GM19468 (cell line): ENCODE measurements at regions not wholly inside any gene's neighbourhood (a gene's known extent, or its start where the extent isn't known, plus 50 kb on each side); places are given as distances from the start of the nearest gene placed in this dataset.

Experiments used
- ATAC-seq: cut with Tn5 transposase; IDR thresholded peaks from one replicate; pipeline ENCODE4 v1.9.1; 2021; ENCODE audit warnings: mild to moderate bottlenecking, moderate library complexity, moderate number of reproducible peaks; ENCODE audit not compliant: unreplicated experiment; ENCODE audit errors: extremely low read depth

DNA sequence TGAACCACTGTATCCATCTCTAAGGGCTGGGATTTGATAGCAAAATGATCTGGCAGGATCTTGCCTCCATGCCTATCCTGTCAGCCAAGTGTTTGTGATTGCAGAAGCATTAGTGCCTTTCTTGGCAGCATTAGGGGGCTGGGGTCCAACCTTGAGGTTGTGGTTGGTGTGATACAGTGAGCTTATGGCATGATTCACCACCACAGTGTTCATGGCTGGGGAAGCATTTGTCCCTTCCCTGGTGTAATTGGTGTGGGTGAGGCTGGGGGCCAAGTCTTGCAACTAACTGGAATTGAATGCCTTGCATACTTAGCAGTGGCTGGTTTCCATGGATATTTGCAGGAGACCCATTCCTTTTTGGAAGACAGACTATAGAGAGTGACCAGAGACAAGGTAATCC, 271.0 kb upstream of the TBL1XR1 start:
- no peak for ATAC-seq

DNA sequence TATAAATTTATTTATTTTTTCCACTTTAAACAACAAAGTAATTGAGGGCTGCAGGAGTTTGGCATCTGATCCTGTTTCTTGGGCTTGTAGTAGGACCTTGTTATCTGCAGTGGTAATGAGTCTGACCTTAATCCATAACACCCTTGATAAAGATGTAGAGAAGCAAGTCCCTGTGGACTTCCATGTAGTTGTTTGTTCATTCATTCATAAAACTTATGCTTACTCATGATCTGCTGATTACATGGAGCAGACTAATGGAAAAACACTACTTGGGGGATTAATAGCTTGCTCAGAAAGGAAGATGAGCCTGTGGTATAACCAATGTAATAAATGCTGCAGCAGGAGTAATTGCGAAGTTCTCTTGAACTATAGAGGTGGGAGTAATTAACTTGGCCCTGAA, 271.5 kb upstream of the TBL1XR1 start:
- no peak for ATAC-seq

DNA sequence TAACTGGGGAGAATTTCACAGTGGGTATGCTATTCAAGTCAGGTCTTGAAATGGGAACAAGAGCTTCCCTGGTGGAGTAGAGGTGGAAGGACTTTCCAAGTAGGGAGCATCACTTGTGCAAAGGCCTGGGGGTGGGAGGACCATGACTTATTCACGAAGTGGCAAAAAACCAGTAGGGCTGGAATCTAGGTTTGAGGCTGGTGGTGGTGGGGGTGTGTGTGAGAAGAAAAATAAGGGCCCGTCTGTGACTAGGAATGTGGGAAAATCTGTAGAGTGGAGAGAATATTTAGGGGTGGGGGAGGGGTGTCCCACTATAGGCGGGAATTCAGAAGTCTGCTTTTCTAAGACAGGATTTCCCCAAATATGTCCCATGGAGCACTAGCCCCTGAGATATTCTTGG, 271.9 kb upstream of the TBL1XR1 start:
- no peak for ATAC-seq

DNA sequence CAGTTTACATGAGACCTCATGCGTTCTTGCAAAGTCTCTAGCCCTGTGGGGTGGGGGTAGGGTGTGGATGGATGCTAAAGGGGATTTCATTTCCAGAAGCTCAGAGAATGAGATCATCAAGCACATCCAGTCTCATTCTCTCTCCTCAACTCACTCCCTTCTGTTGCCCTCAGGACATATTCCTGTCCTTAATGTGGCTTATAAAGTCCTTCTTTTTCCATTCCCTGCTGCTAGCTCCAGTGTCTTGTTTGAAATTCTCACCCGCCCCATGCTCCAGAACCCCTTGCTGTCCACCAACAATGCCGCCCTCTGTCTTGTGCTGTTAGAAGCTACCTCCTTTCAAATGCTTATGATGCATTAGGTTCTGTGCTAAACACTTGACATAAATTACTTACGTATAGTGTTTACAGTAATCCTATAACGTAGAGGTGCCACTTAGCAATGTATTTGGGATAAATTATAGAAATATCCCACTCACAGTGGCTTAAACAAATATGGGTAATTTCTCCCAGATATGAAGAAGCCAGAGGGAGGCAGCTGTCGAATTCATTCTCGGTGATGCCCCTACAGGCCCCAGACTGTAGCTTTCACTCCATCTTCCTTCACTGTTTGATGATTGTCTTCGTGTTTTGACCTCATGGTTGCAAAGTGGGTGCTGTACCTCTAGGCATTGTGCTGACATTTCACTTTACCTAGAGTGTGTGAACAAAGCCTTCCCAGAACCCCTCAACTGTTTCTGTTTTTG, 273.1 kb upstream of the TBL1XR1 start:
- ATAC-seq = no peak

DNA sequence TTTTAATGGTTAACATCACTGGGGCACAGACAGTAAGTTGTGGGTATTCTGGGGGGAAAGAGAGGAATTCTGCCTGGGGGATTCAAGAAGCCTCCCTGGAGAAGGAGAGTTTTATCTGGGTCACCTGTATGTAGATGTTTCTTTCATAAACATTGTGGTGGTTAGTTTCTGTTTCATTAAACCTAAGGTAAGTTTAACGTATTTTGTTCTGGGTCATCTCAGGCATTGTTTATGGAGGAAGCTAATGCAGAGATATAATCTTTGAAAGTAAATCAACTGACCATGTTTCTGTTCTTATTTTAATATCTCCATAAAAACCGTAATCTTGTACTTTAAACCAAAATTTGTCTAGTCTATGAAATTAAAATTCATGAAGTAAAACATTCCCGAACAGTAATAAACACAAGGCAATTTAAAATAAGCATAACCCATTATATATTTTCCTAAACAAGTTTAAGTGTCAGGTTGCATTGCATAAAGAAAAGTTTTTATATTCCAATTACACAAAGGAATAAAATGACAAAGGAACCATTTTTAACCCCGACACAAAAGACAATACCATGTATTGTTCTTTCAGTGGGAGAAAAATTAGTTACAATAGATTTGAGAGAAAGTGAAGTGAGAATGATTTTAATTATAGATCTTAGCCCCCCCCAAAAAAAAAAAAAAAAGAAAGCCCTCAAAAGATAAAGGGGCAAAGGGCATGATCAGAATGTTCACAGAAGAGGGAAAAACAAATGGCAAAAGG, 274.6 kb upstream of the TBL1XR1 start:
- no peak for ATAC-seq

DNA sequence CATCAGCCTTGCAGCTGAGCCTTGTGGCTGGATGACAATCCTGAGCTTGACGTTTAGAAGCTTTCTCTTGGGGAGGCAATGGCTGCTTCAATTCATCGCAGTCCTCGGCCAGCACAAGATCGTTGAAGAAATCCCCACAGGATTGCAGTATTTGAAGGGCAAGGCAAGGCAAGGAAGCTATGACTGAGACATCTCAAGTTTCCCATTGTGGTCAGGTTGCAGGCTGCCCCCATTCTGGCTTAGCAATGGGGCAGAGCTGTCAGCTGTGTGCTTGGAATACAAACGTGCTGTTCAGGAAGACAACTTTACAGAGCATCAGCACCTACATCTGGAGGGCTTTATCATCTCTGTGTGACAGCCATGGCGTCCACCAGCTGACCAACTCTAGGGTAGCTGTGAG, 275.9 kb upstream of the TBL1XR1 start:
- no peak for ATAC-seq

DNA sequence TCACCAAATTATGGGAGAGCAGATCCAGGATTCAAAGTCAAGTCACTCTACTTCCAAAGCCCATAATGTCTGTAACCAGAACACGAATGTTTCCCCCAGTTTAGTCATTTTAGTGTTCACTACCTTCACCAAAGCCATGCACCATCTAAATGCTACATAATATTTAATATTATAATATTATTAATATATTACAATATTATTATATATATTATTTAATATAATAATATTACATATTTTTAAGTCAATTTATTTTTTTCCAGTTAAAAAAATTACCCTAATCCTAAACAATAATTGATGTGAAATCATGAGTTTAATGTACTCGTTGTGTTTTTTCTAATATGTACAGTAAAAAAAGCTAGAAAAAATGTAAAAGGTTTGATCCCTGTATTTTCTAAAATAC, 276.6 kb upstream of the TBL1XR1 start:
- no peak for ATAC-seq

DNA sequence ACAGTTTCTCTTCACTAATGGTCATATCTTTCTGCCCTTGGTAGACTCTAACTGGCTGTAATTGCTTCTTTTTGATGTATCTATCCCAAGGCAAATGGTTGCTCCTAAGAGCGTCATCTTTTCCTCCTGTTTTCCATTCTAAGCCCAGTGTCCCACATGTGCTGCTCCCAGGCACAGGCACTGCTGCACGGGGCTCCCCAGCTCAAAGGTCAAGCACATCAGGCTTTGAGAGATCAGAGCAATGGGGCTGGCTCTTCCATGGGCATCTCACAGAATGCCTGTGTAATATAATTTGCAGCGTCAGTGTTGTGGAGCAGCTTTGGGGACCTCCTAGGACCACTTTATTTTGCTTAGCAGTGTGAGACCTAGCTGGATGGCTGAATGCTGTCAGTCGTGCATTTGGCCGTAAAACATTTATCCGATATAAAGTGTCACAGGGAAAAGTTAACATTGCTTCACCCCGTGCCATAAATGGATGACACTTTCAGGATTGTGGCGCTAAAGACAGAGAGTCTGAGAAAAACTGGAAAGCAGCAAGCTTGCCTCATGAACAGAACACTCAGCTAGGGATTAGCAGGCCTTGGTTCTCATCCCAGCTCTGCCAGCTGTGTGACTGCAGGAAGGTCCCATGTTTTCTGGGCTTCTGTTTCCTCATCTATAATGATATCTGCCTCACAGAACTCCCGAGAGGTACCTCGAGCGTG, 277.5 kb upstream of the TBL1XR1 start:
- no peak for ATAC-seq

DNA sequence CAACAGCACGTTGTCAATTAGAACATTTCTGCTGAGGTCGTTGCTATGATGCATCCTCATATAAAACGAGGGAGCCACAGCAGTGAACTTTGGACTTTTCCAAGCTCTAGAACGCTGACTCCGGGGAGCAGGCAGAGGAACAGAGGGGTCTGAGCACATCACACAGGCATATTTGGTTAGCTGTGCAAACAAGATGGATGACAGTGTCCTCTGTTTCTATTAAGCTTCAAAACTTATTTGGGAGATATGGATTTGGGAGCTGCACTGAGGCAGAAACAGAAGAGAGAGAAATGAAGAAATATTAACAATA, 278.0 kb upstream of the TBL1XR1 start:
- no peak for ATAC-seq

DNA sequence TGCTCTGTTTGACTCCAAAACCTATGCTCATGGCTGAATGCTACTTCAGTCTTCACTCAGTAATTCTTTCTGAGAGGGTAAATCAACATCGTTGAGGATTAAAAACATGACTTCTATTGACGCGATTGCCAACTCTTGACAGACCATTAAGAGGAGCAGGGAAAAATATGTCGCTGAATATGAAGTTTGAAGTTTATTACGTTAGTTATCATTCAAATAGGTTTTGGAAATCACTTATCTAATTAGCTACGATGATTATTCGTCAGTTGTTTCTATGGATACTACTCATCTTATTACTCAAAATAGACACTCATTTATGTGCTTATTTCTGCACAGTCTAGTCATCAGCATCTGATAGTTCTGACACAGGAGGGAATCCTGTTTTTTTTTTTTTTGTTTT, 279.2 kb upstream of the TBL1XR1 start:
- no peak for ATAC-seq

DNA sequence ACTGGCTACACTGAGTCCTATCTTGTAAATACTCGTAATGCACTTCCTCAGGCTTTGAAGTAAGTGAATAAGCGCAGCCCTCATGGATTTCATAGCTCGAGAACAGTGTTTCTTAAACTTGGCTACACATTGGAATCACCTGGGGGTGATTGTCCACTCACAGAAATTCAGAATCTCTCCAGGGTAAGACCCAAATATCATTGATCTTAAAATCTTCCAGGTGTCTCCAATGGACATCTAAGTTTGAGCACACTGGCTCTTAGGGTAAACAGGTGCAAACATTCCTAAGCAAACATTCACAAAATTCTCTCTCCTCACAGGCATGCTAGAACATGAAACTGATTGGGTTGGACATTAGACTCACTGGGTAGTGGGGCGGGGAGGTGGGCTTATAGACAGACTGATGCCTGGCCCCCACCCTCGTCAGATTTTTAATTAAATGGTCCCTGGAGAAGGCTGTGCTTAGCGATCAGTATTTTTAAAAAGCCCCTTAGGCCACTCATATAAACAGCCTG, 279.7 kb upstream of the TBL1XR1 start:
- no peak for ATAC-seq

DNA sequence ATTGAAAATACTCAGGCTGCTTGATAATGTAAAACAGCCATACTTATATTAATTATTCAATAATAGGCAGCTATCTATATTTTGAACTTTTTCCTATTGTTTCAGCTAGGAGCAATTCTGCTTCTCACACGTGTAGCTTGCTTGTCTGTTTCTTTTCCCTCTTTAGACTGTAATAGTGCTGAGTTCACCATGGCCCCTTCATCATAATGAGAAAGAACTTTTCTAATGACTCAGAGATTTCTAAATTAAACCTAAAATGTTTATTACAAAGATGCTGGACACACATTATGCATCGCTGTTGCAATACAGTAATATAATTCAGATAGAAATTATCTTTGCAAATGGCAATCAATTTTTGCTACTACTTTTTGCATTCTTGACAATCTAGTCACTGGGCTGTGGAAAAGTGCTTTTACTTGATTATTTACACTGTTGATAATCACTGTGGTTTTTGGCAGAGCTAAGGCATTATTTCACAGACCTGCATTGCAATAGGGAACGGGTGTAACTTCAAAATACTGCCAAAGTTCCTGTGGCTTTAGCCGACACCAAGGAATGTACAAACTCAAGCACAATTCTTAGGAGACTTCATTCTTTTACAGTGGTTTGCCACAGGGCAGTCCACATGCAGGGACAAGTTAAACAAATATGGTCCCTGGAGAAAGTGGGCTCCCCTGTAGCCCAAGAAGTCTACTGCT, 281.0 kb upstream of the TBL1XR1 start:
- no peak for ATAC-seq

DNA sequence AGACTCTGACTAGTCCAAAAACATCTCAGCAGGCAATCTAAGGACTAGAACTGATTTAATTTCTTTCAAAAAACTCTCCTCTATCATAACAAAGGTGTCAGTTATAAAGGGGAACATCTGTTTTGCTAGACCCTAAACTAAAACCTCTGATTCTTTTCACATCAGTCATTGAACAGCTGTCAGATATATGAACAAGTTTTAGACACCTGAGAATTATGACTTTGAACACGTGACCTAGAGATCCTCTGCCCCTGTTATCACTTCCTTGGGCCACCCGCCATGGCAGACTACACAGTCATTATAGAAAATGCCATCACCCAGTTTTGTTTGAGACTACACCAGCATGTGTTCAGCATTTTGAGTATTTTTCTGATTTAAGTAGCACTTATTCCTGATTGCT, 282.3 kb upstream of the TBL1XR1 start:
- ATAC-seq = no peak

DNA sequence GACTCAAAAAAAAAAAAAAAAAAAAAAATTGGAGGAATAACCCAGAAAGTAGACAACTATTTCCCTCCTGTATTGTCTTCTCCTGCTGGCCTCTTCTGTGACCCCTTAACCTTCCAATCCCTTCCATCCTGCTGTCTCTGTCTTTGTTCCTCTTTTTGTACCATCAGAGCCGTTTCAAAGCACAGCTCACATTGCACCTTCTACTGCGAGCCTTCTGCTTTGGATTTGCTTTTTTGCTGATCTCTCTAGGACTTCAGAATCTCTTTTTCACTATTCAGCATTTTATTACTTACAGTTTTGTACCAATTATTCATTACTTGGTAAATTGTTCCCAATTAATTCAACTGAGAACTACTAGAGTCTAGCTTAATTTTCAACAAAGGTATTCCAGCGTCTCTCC, 284.0 kb upstream of the TBL1XR1 start:
- no peak for ATAC-seq

DNA sequence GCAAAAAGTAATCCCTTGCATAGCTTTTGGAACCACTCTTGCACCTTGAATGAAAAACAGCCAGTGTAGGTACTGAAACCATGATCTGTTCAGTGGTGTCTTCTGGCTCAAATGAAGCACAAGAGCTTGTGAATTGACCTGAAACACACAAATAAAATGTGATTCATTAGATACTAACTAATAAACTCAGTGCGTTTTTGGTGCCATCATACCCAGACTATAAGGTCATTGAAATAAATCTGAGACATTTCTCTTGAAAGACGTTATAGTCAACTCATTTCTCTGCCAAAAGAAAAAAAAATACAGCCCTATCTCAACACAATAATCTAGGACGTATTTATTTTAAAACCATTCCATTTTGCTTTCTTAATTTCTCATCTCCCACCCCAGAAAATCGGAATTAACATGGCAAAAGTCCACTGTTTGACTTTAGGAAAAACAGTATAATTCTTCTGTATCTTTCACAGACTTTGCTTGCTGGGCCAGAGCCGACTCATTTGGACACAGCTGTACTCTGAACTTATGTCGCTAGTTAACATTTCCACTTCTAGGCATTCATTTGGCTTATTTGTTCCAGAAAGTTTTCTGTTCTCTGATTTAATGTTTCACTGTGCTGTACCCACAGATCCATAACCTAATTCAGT, 284.9 kb upstream of the TBL1XR1 start:
- no peak for ATAC-seq

DNA sequence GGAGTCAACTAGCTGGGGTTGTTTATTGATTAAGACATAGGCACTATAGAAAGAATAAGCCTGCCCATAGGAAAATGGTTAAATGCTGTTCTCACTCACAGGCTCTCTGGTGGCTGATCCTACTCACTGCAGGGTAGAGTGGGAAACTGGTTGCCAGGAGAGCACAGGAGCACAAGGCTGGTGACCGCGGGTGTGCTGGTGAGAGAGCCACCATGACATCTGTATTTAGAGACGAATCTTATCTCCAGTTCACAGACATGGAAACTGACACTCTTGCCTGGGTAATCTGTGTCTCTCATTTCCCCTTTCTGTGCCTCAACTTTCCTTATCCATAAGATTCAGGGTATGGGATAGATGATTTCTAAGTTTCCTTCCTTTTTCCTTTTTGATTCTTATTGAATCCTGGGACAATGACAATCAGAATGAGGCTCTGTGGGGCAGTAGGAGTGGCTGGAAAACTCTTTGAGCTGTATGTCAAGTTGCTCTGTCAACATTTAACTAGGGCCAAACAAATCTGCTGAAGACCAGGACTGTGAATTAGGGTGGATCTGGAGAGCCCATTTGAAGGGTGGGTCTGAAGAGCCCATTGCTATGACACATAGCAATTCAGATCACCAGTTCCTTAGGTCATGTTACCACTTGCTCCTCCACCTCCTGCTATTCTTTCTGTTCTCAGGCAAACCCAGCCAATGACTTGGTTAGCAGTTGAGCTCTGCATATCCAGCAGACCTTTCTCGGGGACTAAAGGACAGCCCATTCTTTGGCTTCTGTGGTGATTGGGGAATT, 286.1 kb upstream of the TBL1XR1 start:
- no peak for ATAC-seq

DNA sequence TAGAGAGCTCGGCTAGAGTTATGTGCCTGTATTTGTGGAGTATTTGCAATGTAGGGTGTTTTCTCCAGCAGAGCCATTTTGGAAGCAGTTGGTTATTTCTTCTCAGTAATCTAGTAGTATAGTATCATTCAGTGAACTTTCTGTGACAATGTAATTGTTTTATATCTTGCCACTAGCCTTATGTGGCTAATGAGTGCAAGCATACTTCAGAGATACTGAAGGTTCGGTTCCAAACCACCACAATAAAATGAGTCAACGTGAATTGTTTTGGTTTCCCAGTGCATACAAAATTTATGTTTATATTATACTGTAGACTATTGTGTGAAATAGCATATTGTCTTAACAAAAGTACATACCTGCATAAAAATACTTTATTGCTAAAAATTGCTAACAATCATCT, 286.9 kb upstream of the TBL1XR1 start:
- ATAC-seq = no peak

DNA sequence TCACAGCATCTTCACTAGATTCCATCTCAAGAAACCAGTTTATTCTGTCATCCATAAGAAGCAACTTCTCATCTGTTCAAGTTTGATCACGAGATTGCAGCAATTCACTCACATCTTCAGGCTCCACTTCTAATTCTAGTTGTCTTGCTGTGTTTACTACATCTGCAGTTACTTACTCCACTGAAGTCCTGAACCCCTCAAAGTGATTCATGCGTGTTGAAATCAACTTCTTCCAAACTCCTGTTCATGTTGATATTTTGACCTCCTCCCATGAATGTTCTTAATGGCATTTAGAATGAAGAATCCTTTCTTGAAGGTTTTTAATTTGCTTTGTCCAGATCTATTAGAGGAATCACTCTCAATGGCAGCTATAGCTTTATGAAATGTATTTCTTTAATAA, 287.6 kb upstream of the TBL1XR1 start:
- no peak for ATAC-seq

DNA sequence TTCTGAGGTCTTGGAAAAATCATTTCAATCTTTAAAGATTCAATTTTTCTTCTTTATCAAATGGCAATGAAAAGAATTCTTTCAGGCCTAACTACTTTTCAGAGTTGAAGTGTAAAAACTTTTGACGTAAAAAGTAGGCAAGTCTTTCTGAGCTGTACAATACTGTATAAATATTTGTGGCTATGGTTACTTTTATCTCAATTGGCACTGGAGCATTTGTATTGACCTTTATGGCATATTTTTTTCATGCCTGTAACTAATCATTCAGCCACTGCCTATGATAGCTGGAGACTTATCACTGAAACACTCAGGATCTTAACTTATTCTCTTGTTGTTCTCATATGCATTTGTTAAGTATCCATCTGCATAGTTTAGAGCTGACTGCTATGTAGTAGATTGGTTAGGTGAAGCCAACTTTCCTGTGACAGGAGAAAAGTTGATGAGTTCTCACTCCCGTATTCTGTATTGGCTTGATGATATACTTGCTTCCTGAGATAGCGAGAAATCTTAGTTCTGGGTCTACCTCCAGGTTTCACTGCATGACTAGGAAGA, 290.4 kb upstream of the TBL1XR1 start:
- no peak for ATAC-seq
